ENCODE measurements at regions not wholly inside any gene's neighbourhood (a gene's known extent, or its start where the extent isn't known, plus 50 kb on each side); places are given as distances from the start of the nearest gene placed in this dataset.

GRCh38 chr10:3420527-3421469, 248.2 kb upstream of the PITRM1 start:
- DNase-seq: no peak

GRCh38 chr10:3419719-3420495, 247.3 kb upstream of the PITRM1 start:
- DNase-seq: no peak

DNA sequence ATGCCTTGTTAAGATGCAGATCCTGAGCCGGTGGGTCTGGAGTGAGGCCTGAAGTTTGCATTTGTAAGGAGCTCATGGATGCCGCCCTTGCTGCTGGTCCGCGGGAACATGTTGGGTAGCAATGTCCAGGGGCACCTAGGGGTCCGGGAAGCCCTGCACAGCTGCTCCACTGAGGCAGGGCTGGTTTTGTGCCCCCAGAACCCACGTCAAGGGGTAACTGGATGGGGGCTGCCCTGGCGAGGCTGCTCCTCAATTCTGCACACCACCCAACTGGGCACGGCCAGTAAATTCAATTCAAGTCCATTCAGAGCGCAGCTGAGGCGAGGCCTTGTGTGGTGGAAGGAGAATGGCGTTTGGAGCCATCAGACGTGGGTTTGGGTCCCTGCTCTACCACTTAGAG, 246.3 kb upstream of the PITRM1 start:
- no peak for DNase-seq

DNA sequence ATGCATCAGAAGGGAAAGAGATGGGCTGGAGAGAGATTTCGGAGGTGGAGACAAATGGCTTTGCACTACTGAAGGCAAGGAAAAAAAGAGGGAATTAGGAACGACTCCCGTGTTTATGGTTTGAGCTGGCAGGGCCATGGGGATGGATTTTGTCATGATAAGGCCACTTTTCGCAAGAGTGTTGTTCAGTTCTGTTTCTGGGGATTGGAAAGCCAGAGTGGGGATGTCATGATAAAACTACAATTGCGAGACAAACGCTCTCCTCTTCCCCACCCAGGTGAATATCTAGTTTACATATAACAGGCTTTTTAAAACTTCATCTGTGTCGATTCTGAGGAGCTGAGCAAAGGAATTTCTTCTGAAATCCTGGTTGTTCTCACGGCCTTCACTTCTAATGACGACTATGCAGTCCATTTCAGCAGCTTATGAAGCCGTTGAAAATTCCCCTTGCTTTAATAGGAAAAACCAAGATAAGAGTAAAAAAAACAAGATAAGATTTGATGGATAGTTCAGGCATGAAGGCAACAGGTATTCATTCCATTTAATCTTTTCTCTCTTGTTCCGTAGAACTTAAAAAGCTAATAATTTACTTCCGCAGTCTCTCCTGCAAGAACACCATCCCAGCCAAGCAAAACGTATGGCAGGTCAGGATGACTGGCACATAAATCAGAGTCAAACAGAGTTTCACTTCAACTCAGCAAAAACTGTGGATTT, 245.6 kb upstream of the PITRM1 start:
- no peak for DNase-seq

- DNase-seq: no peak
Measured at GRCh38 chr10:3417096-3417495, 244.5 kb upstream of the PITRM1 start.

DNA sequence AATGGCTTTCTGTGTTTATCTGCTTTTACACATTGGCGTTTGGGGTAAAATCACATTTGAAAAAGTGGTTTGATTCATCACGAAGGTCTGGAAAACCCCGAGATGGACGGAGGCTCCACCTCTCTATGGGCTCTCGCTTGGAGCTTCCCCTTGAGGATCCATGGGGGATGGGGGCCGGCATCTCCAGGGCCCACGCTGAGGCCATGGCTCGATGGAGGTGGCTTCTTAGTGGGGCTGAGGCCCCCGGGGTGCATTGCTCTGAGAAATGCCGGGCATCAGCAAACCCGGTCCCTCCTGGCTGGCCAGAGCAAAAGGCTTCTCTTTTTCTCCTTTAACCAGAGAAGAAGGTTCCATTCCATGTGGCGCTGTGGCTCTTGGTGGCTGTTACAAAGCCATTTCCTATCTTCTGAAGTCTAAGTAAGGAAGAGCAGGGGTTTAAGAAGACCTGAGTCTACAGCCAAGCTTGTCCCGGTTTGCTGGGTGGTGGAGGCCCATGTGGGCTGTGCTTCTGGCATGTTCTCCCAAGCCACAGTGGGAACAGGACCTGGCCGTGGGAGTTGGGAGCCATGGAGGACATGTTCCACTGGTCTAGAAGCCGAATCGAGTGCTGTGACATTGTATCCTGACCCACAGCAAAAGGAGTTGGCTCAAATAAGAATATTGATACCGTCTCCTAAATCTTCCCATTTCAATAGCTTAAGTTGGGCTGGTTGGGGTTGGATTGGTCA, 243.5 kb upstream of the PITRM1 start:
- DNase-seq: no peak

DNA sequence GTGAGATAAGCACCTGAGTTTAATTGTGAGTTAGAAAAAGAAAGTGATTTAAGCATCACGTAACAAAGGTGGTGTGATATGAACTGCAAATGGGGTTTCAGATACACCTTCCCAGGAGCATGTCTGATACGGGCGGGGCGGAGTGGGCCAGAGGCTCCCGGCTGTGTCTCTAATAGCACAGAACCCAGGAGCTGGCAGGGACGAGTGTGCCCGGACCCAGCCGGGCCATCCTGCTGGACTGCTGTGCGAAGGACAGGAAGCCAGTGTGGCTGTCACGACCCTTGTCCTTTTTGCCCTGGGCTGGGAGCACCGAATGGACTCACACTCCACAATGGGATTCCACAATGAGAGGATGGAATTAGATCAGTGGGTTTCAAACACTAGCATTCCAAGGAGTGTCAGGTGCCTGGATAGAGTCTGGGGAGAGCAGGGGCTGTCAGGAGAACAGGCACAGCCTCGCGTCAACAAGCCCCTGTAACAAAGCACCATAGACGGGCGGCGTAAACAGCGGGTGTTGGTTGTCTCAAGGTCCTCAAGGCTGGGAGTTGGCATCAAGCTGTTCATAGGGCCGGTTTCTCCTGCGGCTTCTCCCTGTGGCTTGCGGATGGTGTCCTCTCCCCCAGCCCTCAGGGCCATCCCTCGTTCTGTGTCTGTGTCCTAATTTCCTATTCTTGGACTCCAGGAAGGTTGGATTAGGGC, 242.6 kb upstream of the PITRM1 start:
- no peak for DNase-seq

GRCh38 chr10:3414667-3415023, 242.1 kb upstream of the PITRM1 start:
- no peak for DNase-seq

- DNase-seq: no peak
Measured at GRCh38 chr10:3413937-3414666, 241.5 kb upstream of the PITRM1 start.

DNA sequence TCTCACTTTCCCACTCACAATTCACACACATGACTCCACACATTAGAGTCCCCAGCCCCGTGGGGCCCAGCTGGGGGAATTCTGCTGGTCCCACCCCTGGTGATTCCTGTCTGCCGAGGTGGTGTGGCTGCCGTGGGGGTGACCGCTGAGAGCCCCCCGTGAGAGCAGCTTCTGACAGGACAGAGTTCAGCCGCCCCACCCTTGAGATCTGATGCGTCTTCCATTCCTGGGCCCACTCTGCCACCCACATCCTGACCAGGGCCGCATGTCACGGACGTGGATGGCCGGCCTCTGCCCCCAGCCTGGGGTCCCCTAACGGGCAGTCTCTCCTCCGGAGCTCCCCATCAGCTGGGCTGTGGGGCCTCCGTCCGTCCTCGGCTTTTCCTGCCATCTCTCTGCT, 240.1 kb upstream of the PITRM1 start:
- no peak for DNase-seq

DNA sequence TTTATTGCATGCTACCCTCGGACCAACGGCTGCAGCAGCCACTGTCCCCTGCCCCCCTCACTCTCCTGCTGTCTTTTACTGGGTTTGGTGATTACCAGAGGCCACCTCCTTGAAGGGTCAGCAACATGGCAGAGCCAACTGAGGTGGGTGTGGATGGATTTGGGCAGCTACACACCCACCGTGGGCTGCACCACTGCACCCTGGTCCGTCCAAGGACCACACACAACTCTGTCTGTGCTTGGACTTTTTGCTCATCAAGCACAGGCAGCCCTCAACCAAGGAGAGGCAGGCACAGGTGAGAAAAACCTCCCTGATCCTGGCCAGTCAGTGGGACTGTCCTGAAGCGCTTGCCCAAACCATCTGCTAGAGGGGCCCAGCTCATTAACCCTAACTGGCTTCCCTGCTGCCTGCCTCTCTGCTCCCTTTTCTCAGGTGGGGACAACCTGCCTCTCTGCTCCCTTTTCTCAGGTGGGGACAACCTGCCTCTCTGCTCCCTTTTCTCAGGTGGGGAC, 239.5 kb upstream of the PITRM1 start:
- DNase-seq: no peak

DNA sequence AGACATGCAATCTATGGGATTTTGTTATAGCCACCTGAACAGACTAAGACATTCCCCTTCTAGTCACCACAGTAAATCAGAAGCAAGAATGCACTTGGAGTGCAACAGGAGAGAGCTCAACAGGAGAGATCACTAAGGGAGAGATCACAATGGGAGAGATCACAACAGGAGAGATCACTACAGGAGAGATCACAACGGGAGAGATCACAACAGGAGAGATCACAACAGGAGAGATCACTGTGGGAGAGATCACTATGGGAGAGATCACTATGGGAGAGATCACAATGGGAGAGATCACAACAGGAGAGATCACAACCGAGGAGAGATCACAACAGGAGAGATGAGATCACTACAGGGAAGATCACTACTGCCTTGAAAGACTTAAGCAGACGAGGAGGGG, 238.5 kb upstream of the PITRM1 start:
- DNase-seq: no peak

GRCh38 chr10:3409928-3410327, 237.3 kb upstream of the PITRM1 start:
- no peak for DNase-seq

DNA sequence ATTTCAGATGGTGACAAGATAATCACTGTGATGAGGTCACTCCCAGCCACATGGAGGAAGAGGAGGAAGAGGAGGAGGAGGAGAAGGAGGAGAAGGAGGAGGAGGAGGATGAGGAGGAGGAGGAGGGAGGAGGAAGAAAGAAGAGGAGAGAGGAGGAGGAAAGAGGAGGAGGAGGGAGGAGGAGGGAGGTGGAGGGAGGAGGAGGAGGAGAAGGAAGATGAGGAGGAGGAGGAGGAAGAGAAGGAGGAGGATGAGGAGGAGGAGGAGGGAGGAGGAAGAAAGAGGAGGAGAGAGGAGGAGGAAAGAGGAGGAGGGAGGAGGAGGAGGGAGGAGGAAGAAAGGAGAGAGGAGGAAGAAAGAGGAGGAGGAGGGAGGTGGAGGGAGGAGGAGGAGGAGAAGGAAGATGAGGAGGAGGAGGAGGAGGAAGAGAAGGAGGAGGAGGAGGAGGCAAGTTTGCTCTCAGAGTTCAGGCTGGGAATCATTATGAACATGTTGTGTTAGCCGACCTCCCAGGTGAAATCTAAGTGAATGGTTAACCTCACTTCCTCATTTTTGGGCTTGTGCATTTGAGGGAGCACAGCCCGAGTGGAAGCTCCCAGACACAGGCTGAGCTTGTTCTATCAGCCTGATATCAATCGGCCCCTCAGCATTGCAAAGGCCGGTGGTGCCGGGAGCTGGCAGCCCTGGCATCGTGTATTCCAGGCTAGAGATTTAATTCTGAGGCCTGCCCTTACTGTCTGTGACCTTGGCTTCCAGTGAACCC, 236.2 kb upstream of the PITRM1 start:
- DNase-seq: no peak

DNA sequence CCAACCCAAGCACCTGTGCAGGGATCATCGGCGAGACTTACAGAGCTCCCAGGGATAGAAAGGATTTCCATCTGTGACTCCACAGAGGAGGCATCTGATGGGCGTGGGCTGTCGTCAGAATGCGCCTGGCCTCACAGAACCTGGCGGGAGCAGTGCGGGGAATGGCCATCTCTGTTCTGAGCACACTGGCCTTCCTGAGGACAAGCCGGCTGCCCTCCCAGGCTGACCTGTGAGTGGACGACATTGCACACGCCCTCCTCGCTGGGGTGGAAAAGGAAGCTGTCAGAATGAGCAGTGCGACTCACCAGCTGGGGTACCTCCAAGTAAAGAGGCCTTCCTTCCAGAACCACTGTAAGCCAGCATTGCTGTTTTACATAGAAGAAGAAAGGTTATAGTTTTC, 234.6 kb upstream of the PITRM1 start:
- no peak for DNase-seq

DNA sequence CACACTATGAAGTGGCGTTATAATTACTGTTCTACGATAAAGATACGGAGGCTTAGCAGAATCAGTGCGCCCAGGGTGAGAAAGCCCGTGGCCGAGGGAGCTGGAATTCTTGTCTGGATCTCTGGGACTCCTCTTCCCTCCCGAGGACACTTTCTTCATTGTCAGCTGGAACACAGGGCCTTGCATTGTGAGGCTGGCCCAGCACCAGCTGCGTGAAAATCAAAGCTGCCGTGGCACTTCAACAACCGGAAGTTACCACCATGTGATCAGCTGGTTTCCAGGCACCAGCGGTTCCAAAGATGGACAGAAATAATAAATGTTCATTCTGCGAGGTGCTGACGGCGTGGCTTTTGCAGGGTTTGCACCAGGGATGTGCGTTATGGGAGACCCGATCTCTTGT, 234.0 kb upstream of the PITRM1 start:
- DNase-seq: no peak

DNA sequence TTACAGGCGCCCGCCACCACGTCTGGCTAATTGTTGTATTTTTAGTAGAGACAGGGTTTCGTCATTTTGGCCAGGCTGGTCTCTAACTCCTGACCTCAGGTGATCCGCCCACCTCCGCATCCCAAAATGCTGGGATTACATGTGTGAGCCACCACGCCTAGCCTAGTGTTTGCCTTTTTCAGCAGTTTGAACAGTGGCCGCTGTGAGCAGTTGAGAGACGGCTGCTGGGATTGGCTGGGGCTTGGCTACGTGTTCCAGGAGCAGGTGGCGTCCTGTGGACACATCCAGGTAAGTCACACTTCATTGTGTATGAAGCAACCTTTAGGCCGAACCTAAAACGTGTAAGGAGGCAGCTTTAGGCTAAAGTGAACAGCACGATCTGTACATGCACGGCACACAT, 231.8 kb upstream of the PITRM1 start:
- DNase-seq: no peak

DNA sequence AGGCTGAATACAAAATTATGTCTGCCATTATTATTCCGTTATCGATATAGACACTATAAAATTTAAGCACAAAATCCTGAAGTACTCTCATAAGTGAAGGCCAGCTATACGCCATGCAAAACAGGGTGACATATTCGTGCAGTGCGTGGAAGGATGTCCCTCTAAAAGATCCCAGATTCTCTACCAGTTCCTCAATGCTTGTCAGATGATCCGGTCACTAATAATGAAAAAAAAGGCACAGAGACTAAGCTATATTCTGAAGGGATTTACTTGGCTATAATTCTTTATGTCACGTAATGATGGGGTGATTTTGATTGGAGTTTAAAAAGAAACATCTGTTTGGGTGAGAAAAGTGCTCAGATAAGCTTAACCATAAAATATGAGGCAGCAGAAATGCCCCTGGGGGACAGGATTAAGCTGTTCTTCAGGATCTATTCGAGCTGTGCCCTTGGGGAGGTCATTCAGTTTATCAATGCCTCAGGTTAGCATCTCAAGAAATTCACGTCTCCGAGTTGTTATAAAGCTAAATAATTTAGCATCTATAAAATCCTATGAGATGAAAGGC, 229.7 kb upstream of the PITRM1 start:
- no peak for DNase-seq

DNA sequence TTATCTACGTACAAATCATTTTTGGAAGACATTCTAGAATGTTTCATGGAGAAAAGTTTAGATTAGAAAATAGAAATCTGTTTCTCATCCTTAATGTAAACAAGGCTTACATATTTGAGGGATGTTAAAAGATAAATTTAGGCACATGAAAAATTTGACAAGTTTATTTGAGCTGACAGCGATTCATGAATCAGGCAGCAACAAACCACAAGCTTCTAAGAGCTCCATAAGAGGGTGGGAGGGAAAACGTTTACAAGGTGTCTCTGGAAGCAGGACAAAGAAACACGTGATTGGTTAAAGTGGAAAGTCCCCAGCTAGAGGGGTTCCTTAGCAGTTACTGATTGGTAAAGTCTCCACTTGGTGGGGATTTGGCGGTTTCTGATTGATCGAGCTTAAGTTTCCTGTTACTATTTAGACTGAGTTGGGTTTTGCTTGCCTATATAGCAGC, 228.9 kb upstream of the PITRM1 start:
- no peak for DNase-seq

GRCh38 chr10:3400348-3400747, 227.8 kb upstream of the PITRM1 start:
- DNase-seq: no peak
